ENCODE measurements at regions not wholly inside any gene's neighbourhood (a gene's known extent, or its start where the extent isn't known, plus 50 kb on each side); places are given as distances from the start of the nearest gene placed in this dataset.
A peak's percentile ranks its signal among the peaks of the same experiment; 100 is the strongest.

- no peak for ATAC-seq
- H3K4me3 ChIP-seq: no peak overlapping the region
- H3K9me1 ChIP-seq (ENCODE audit: control insufficient read depth, insufficient read depth, low read length): no peaks in the 10 kb centered on the region
- BruUV-seq (replicated peaks): no TSS peak
- 0% methylated on average over 1 of the region's 1 CpG for WGBS (ENCODE audit: insufficient coverage, low coverage, missing lambda C conversion rate)
- no peak overlapping the region for H2AFZ ChIP-seq (ENCODE audit: low read depth, low read length)
- intact Hi-C loops (cut with micrococcal nuclease): no loop called here
- no peak for TF ChIP-seq ZFP36 (IDR thresholded peaks at IDR 0.05; ENCODE audit: low read depth, low read length, partially characterized antibody)
- TF ChIP-seq KLF1 (tag; IDR thresholded peaks at IDR 0.05): no peak
- no peak for TF ChIP-seq MEF2D (tag; conservative IDR thresholded peaks at IDR 0.05; ENCODE audit: low read depth)
- TF ChIP-seq PURB (CRISPR knock-in tag; IDR thresholded peaks at IDR 0.05; ENCODE audit: low read depth): no peak
- TF ChIP-seq TSC22D4 (tag; IDR thresholded peaks at IDR 0.05): no peak
- TF ChIP-seq HMGXB4 (CRISPR knock-in tag; IDR thresholded peaks at IDR 0.05): no peak
- peak; percentile 51; the same call in 1 of the 2 replicates for TF ChIP-seq ZNF316 (IDR thresholded peaks at IDR 0.05)
- no peak for TF ChIP-seq FOXP1 (CRISPR knock-in tag; IDR thresholded peaks at IDR 0.05)
- TF ChIP-seq U2AF2 (optimal IDR thresholded peaks at IDR 0.05; ENCODE audit: low read depth, low read length): no peak
- no peak for TF ChIP-seq BRD4 (IDR thresholded peaks at IDR 0.05)
- no peak for TF ChIP-seq TGIF2 (CRISPR knock-in tag; IDR thresholded peaks at IDR 0.05)
- no peak for TF ChIP-seq MECOM (CRISPR knock-in tag; IDR thresholded peaks at IDR 0.05)
- no peak for TF ChIP-seq CBFA2T3 (IDR thresholded peaks at IDR 0.05)
- TF ChIP-seq MTA2 (IDR thresholded peaks at IDR 0.05; ENCODE audit: low read depth): no peak
- TF ChIP-seq ZC3H4 (CRISPR knock-in tag; IDR thresholded peaks at IDR 0.05; ENCODE audit: borderline replicate concordance): no peak
- TF ChIP-seq MAFF (IDR thresholded peaks at IDR 0.05; ENCODE audit: low read length): 0 out of 2 replicates have a peak, but pooled peaks have one; percentile 16
- TF ChIP-seq ZNF717 (CRISPR knock-in tag; IDR thresholded peaks at IDR 0.05): no peak
- TF ChIP-seq RFX1 (IDR thresholded peaks at IDR 0.05): no peak
- no peak for TF ChIP-seq ZNF764 (CRISPR knock-in tag; IDR thresholded peaks at IDR 0.05; ENCODE audit: low read depth)
- TF ChIP-seq ZNF707 (CRISPR knock-in tag; conservative IDR thresholded peaks at IDR 0.05): no peak
- no peak for TF ChIP-seq ZNF165 (CRISPR knock-in tag; IDR thresholded peaks at IDR 0.05; ENCODE audit: borderline replicate concordance)
- TF ChIP-seq PKNOX1 (IDR thresholded peaks at IDR 0.05): no peak
- no peak for TF ChIP-seq MIER1 (IDR thresholded peaks at IDR 0.05; ENCODE audit: low read depth)
- peak; percentile 27; the same call in 1 of the 2 replicates for TF ChIP-seq MAFK (IDR thresholded peaks at IDR 0.05; ENCODE audit: low read length)
- TF ChIP-seq SLC30A9 (CRISPR knock-in tag; IDR thresholded peaks at IDR 0.05): no peak
- no peak for TF ChIP-seq LEF1 (IDR thresholded peaks at IDR 0.05)
- H3K9me3 ChIP-seq (replicated peaks; ENCODE audit: control insufficient read depth, insufficient read depth, low read depth, low read length): peaks cover 2% of the 10 kb centered on the region; the same call in 1 of the 2 replicates
- H3K4me1 ChIP-seq (replicated peaks in 1 of 2; ENCODE audit: control insufficient read depth in 2 of 2, insufficient read depth in 2 of 2, low read length in 2 of 2): no peaks in the 10 kb centered on the region
- H4K20me1 ChIP-seq (replicated peaks; ENCODE audit: control insufficient read depth, insufficient read depth, low read length): no peaks in the 10 kb centered on the region
- no peak for FAIRE-seq
- no peak overlapping the region for H3K9ac ChIP-seq (ENCODE audit: insufficient read depth in 1 of 2, low read depth in 2 of 2, low read length in 2 of 2)
- POLR2A ChIA-PET: no interaction called here
- no peaks in the 10 kb centered on the region for H3K79me2 ChIP-seq (ENCODE audit: control insufficient read depth, insufficient read depth, low read length)
- no peak for DNase-seq (ENCODE audit: extremely low read depth in 1 of 4, low spot score in 3 of 4)
- H3K36me3 ChIP-seq (ENCODE audit: control insufficient read depth, insufficient read depth, low read length): no peaks in the 10 kb centered on the region
- no peak overlapping the region for H3K4me2 ChIP-seq (ENCODE audit: insufficient read depth, low read length)
- no peak overlapping the region for H3K27ac ChIP-seq (ENCODE audit: extremely low read depth, low read depth, low read length)
- no peaks in the 10 kb centered on the region for H3K27me3 ChIP-seq (ENCODE audit: control insufficient read depth in 2 of 2, insufficient read depth in 2 of 2, low read length in 2 of 2)
- in situ Hi-C loops (cut with MboI): no loop called here
- CTCF ChIA-PET (ENCODE audit: low intra/inter-chr PET ratio): no interaction called here
Observed at GRCh38 chr4:106795326-106795725, 240.8 kb downstream of the DKK2 start.
